ENCODE measurements at regions not wholly inside any gene's neighbourhood (a gene's known extent, or its start where the extent isn't known, plus 50 kb on each side); places are given as distances from the start of the nearest gene placed in this dataset.

- TF ChIP-seq CTCF (conservative IDR thresholded peaks at IDR 0.05; ENCODE audit: low read depth, low read length) (no peak), EZH2 (IDR thresholded peaks at IDR 0.05; ENCODE audit: borderline replicate concordance, low read depth, low read length, poor library complexity, severe bottlenecking) (no peak)
These were observed 793.7 kb downstream of the GRIK2 start for GRCh38 chr6:102187186-102187585.

Data from A673 (cell line).